Gastrocnemius medialis (tissue), 4 donors: ENCODE measurements at regions not wholly inside any gene's neighbourhood (a gene's known extent, or its start where the extent isn't known, plus 50 kb on each side); places are given as distances from the start of the nearest gene placed in this dataset.

Experiments used
- ATAC-seq, 2 donors: fragments of 150-250 bp; one replicate each; pipeline ENCODE4 v1.9.1; 2016
- DNase-seq, 2 donors: peaks; one replicate each; pipeline ENCODE4 v3.0.0-alpha.2; 2019
- H3K27ac ChIP-seq, 4 donors: fragments of 200-600 bp; sonication (generic); 1 replicate in 1 of 4; 2 replicates in 3 of 4; pipeline ENCODE4 v1.5.1; 2016 to 2018; ENCODE audit warnings: mild to moderate bottlenecking in 2 of 4, moderate library complexity in 1 of 4
- H3K27me3 ChIP-seq, 3 donors: fragments of 200-600 bp; sonication (generic) in 2 of 3; 1 replicate in 1 of 3; 2 replicates in 2 of 3; pipeline versions ENCODE4 v1.5.1 to v1.6.0; 2016 to 2019; ENCODE audit warnings: mild to moderate bottlenecking in 1 of 3, moderate library complexity in 1 of 3
- H3K36me3 ChIP-seq, 2 donors: fragments of 200-600 bp; sonication (generic) in 1 of 2; one replicate each; pipeline ENCODE4 v1.5.1; 2017 to 2018
- H3K4me1 ChIP-seq, 2 donors: fragments of 200-600 bp; sonication (generic) in 1 of 2; one replicate each; pipeline ENCODE4 v1.5.1; 2016 to 2017; ENCODE audit warnings: mild to moderate bottlenecking in 2 of 2
- H3K4me3 ChIP-seq, 4 donors: fragments of 200-600 bp; sonication (generic) in 3 of 4; 1 replicate in 1 of 4; 2 replicates in 3 of 4; pipeline ENCODE4 v1.5.1; 2016 to 2019; ENCODE audit warnings: mild to moderate bottlenecking in 2 of 4
- H3K9me3 ChIP-seq, 3 donors: fragments of 200-600 bp; sonication (generic) in 2 of 3; 1 replicate in 1 of 3; 2 replicates in 2 of 3; pipeline ENCODE4 v1.5.1; 2016 to 2019
- POLR2A ChIP-seq, 2 donors: fragments of 450-650 bp; IDR thresholded peaks; one replicate each; pipeline ENCODE4 v1.6.1; 2017; ENCODE audit warnings: antibody characterized with exemption in 2 of 2, mild to moderate bottlenecking in 2 of 2, moderate library complexity in 2 of 2
- in situ Hi-C, 4 donors: fragments of 200-750 bp; cut with MboI; loops; one replicate each; pipeline versions ENCODE4 v1.15.0 to v1.8.0; 2017; ENCODE audit warnings: low sequenced_read_pairs in 4 of 4
- intact Hi-C: fragments of 100-400 bp; cut with DNase I; formaldehyde crosslinking; loops from one replicate; pipeline ENCODE4 v1.15.1; 2023; ENCODE audit warnings: low total_unique reads
- TF ChIP-seq, protein P1 (sequence below), 5 experiments: fragments of 450-650 bp in 3 of 5; fragments of 200-600 bp in 2 of 5; sonication (generic) in 2 of 5; IDR thresholded peaks in 4 of 5; conservative IDR thresholded peaks in 1 of 5; 1 replicate in 4 of 5; 2 replicates in 1 of 5; pipeline ENCODE4 v1.5.1; 2016 to 2019; ENCODE audit warnings: antibody characterized with exemption in 5 of 5, mild to moderate bottlenecking in 3 of 5, moderate library complexity in 3 of 5

DNA sequence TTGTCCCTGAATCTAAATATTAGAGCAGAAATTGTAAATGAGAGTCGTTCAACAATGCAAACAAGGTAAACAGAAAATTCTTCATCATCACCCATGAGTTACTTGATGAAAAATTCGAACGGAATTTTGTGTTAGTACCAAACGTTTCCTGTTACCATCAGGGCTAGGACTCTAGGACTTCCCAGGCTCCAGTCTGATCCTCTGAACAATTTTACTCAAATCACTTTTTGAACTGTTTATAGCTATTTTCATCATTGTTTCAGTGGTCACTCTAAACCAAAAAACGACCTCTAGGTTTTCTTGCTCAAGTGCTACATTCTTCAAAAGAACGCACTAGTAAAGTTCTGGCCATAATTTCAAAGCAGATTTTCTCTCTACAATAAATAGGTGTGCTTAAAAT, 273.3 kb downstream of the MREG start:
- no peak for ATAC-seq
- in situ Hi-C loops: no loop called here
- H3K27ac ChIP-seq: no peak overlapping the region
- no peaks in the 10 kb centered on the region for H3K27me3 ChIP-seq
- H3K4me3 ChIP-seq: no peak overlapping the region
- TF ChIP-seq, protein P1, sequence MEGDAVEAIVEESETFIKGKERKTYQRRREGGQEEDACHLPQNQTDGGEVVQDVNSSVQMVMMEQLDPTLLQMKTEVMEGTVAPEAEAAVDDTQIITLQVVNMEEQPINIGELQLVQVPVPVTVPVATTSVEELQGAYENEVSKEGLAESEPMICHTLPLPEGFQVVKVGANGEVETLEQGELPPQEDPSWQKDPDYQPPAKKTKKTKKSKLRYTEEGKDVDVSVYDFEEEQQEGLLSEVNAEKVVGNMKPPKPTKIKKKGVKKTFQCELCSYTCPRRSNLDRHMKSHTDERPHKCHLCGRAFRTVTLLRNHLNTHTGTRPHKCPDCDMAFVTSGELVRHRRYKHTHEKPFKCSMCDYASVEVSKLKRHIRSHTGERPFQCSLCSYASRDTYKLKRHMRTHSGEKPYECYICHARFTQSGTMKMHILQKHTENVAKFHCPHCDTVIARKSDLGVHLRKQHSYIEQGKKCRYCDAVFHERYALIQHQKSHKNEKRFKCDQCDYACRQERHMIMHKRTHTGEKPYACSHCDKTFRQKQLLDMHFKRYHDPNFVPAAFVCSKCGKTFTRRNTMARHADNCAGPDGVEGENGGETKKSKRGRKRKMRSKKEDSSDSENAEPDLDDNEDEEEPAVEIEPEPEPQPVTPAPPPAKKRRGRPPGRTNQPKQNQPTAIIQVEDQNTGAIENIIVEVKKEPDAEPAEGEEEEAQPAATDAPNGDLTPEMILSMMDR (IDR thresholded peaks at IDR 0.05 in 4 of 5, conservative IDR thresholded peaks at IDR 0.05 in 1 of 5): no peak
- TF ChIP-seq POLR2A (IDR thresholded peaks at IDR 0.05): no peak
- H3K4me1 ChIP-seq: no peaks in the 10 kb centered on the region
- no peaks in the 10 kb centered on the region for H3K36me3 ChIP-seq
- H3K9me3 ChIP-seq: no peaks in the 10 kb centered on the region
- intact Hi-C loops: no loop called here
- no peak for DNase-seq

DNA sequence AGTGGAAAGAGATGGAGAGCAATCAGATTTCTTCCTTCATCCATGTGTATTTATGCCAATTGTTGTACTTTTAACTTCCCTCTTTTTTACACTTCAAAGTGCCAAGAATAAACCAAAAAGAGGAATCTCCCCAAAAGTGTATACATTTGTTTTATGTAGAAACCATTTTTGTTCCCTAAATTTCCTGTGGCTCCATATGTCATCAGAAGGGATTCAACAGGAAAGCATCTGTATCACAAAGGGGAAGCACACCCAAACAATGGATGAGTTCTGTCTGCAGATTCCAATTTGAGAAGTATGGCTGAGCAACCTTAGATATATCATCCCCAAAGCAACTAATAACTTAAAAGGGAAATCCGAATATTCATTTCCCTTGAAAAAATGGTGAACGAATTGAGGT, 275.0 kb downstream of the MREG start:
- intact Hi-C loops: no loop called here
- in situ Hi-C loops: no loop called here
- Histone ChIP-seq H3K4me1 (no peaks in the 10 kb centered on the region), H3K27ac (no peak overlapping the region), H3K4me3 (no peak overlapping the region), H3K9me3 (no peaks in the 10 kb centered on the region), H3K27me3 (no peaks in the 10 kb centered on the region), H3K36me3 (no peaks in the 10 kb centered on the region)
- TF ChIP-seq POLR2A (IDR thresholded peaks at IDR 0.05): no peak
- TF ChIP-seq, protein P1 (IDR thresholded peaks at IDR 0.05 in 4 of 5, conservative IDR thresholded peaks at IDR 0.05 in 1 of 5): no peak
- DNase-seq (no peak), ATAC-seq (no peak)

DNA sequence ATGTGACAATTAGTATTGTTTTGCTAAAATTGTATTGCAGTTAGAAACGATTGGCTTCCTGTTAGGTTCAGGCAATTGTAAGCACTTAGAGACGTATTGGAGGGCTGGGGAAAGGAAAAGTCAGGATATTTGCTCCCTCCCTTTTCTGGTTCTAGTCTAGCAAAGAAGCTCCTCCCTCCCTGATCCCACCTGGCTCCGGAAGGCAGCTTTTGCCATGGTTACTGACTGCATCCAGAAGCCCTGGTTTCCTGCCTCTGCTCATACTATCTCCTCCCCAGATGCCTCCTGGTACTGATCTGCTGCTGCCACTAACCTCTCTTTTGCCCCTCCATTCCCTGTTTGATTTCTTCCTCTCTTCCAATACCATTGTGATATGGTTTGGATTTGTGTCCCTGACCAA, 275.9 kb downstream of the MREG start:
- ATAC-seq (no peak), DNase-seq (no peak)
- Histone ChIP-seq H3K27me3 (no peaks in the 10 kb centered on the region), H3K4me3 (no peak overlapping the region), H3K9me3 (no peaks in the 10 kb centered on the region), H3K27ac (no peak overlapping the region), H3K36me3 (no peaks in the 10 kb centered on the region), H3K4me1 (no peaks in the 10 kb centered on the region)
- TF ChIP-seq, protein P1 (IDR thresholded peaks at IDR 0.05 in 4 of 5, conservative IDR thresholded peaks at IDR 0.05 in 1 of 5): no peak
- no peak for TF ChIP-seq POLR2A (IDR thresholded peaks at IDR 0.05)
- intact Hi-C loops (no loop called here), in situ Hi-C loops (no loop called here)

DNA sequence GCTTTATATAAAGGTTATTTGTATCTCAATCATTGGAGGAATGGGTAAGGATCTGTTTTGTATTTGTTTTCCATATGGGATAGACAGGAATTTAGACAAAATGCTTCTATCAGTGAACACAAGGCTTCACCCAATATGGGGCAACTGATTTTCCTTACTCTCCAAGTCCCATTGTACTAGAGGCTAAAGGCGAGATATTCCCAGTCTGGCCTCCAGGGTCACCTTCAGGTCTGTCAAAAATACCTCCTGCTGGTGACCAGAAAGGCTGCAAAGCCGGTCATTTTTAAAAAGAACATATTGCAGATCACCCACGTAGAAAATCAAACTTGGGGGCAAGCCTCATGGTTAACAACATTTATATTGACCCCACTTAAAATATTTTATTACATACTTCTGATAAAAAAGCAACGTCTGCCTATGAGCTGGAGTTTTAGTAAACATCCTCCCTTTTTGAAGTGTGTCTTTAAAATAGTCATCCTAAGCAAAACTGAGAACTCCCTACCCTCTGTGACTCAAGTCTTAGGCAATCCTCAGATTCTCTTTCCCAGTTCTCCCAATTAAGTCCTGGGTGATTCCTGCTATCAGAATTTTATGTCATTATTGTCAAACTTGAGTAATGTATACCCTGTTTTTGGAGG, 276.6 kb downstream of the MREG start:
- Histone ChIP-seq H3K9me3 (no peaks in the 10 kb centered on the region), H3K4me3 (no peak overlapping the region), H3K27me3 (no peaks in the 10 kb centered on the region), H3K36me3 (no peaks in the 10 kb centered on the region), H3K27ac (no peak overlapping the region), H3K4me1 (no peaks in the 10 kb centered on the region)
- intact Hi-C loops (no loop called here), in situ Hi-C loops (no loop called here)
- ATAC-seq (peak in 1 of 2 donors; percentile 18), DNase-seq (no peak)
- TF ChIP-seq, protein P1 (IDR thresholded peaks at IDR 0.05 in 4 of 5, conservative IDR thresholded peaks at IDR 0.05 in 1 of 5): no peak
- TF ChIP-seq POLR2A (IDR thresholded peaks at IDR 0.05): no peak

DNA sequence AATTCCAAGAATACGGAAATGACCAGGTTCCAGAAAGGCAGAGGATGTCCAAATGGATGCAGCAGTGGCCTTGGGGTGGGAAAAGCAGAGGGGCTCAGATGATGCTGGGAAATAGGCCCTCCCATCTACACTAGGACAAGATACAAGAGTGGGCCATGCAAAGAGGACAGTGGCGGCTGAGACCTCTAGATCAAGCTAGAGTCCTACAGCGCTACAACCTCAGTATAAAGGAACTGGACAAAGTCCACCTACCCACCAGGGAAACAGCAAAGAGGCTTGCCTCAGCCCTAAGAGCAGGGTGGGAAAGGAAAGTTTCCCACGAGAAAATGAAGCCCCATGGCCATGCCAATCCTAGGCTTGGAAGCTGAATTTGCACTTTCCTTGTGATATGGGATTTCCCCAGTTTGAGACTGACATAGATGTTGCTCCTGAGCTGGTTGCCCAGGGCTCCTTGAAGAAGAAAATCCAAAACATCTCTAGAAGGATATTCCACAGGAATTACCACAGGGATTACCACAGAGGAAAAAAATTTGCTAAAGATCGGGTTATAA, 282.2 kb downstream of the MREG start:
- no peaks in the 10 kb centered on the region for H3K9me3 ChIP-seq
- ATAC-seq: no peak
- H3K36me3 ChIP-seq: no peaks in the 10 kb centered on the region
- no peak overlapping the region for H3K4me3 ChIP-seq
- no peaks in the 10 kb centered on the region for H3K27me3 ChIP-seq
- H3K27ac ChIP-seq: no peak overlapping the region
- in situ Hi-C loops (no loop called here), intact Hi-C loops (no loop called here)
- no peaks in the 10 kb centered on the region for H3K4me1 ChIP-seq
- no peak for DNase-seq
- TF ChIP-seq, protein P1 (IDR thresholded peaks at IDR 0.05 in 4 of 5, conservative IDR thresholded peaks at IDR 0.05 in 1 of 5): no peak
